CD1c-positive myeloid dendritic cell (primary cell): ENCODE measurements at regions not wholly inside any gene's neighbourhood (a gene's known extent, or its start where the extent isn't known, plus 50 kb on each side); places are given as distances from the start of the nearest gene placed in this dataset.

Experiments
- DNase-seq: peaks from one replicate; pipeline ENCODE4 v3.0.0-alpha.2; 2016; ENCODE audit errors: extremely low spot score

DNA sequence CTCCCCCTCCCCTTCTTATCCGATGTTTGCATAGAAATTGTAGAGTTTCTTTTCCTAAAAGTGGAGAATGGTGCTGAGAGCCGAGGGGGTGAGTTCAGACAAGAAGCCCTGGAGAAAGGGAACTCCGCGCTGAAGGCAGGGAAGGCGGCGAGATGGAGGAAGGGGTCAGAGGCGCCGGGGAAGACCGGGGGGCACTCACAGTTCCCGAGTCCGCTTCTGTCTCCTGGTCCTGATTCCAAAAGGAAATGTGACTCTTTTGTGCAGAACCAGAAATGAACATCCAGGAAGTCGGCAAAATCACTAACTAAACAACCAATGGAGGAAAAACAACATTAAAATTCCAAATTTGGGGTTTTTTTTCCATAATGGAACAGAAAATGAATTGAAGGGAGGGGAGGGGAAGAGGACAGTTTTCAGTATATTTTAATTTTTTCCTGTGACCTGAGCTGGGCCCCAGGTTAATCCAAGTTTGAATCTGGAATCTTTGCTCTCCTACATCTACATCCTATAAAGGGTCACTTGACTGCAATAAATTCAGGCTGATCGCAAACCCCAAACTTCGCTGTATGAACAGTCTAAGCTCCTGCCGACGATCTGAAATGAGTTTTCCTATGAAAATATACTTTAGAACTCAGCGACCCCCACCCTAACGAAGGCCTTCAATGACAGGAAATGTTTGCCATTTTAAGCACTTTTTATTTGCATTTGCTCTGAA, 252.3 kb downstream of the C16orf95 start:
- no peak for DNase-seq

GRCh38 chr16:87065446-87066132, 251.6 kb downstream of the C16orf95 start:
- no peak for DNase-seq

DNA sequence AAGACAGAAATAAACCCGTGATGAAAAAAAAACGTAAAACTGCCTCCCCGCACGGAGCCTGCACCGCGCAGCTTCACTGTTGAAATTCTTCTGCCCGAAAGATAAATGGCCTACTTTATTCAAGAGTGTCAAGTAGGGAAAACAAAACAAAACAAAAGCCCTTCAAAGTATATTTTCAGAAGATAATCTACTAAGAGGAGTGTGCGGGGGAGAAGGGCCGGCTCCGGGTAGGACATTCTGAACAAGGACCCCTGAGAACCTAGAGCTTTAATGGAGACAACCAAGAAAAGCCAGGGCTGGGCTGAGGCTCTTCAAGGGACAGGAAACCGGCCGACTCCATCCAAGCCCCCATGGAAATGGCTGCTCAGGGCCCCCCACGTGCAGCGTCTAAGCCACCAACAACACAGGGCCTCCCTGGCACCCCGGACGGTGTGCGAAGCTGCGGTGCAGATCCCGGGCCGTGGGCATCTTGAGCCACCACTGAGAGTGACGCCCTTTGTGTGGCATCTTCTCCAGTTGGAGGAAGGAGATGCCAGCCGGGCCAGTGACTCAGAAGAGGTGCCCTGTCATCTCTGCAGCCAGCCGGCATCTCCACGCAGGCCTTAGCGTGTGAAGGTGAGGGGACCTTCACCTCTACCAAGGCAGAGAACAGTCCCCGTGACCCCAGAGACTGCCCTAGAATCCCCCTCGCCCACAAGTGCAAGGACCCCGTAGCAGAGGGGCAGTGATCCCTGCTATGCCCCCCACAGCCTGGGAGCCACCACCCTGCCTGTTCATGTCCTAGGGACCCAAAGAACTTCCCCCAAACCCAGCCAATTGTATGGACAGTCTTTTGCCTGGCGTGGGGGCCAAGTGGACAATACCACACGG, 250.8 kb downstream of the C16orf95 start:
- no peak for DNase-seq

GRCh38 chr16:87067003-87067556, 250.1 kb downstream of the C16orf95 start:
- DNase-seq = no peak

GRCh38 chr16:87067836-87068761, 249.1 kb downstream of the C16orf95 start:
- DNase-seq = no peak

DNA sequence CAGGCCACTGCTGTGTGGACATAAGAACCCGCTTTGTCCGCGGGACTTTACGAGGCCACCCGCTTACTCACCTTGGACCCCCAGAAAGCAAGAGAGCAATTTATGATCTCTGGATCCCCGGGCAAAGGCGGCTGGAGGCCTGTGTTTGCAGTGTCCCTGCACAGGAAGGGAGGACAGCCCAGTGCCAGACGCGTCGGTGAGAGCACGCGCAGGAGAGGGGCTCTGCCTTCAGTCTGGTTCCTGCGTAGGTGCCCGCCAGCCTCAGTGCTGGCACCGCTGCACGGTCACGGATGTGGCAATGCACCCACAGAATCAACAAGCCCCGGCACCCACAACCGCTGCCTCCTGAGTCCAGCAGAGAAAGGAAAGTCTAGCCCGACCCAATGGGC, 248.4 kb downstream of the C16orf95 start:
- DNase-seq = no peak

- DNase-seq = no peak
Observed at GRCh38 chr16:87070657-87071056, 246.5 kb downstream of the C16orf95 start.

- DNase-seq = no peak
Observed at GRCh38 chr16:87072101-87072500, 245.1 kb downstream of the C16orf95 start.

- no peak for DNase-seq
Observed at GRCh38 chr16:87074641-87075318, 242.4 kb downstream of the C16orf95 start.

DNA sequence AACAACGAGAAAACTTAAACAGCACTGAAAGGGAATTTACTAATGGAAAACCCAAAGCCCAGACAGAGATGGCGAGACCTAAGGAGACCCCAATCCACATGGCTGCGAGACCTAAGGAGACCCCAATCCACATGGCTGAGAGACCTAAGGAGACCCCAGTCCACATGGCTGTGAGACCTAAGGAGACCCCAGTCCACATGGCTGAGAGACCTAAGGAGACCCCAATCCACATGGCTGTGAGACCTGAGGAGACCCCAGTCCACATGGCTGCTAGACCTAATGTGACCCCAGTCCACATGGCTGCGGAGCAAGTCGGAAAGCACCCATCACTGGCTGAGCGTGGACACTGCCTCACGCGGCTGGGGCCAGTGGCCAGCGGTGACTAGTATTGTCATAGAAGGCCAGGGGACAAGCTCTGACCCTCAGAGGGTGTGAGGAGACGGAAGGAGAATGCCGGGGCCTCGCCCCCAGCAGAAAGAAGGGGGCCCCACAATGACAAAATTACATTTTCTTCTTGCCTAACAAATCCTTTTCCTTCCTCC, 241.8 kb downstream of the C16orf95 start:
- DNase-seq = no peak

- DNase-seq = no peak
Observed at GRCh38 chr16:87076331-87076949, 240.8 kb downstream of the C16orf95 start.

DNA sequence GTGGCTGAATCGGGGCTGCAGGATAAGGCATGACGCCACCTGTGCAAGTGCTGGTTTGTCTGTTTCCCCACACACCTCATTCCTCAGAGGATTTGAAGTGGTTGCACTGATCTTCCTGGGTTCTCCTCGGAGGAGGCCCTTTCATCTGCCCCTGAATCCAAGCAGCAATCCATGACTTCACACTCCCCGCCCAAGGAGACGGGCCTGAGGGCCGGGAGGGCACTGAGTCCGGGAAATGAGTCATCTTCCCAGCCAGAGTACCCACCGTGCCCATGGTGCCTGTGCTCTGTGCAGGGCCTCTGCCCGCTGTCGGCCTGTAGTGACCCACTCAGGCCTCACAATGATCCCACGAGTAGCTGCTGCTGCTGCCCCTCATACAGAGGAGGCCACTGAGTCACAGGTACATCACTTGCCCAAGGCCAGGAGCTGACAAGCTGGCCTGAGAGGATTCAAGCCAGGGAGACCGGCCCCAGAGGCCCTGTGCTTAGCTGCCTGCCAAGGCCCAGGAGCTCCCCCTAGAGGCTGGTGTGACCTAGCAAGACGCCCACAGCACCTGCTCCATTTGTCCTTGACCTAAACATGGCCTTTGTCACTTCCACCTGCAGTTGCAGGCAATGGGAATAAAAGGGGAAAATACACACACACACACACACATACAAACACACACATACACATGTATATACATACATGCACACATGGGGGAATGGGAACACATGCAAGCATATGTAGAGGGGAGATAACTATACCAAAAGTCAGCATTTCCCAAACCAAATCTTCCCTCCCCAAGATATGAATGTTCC, 240.0 kb downstream of the C16orf95 start:
- peak; percentile 58 for DNase-seq

GRCh38 chr16:87077750-87078127, 239.5 kb downstream of the C16orf95 start:
- no peak for DNase-seq

DNA sequence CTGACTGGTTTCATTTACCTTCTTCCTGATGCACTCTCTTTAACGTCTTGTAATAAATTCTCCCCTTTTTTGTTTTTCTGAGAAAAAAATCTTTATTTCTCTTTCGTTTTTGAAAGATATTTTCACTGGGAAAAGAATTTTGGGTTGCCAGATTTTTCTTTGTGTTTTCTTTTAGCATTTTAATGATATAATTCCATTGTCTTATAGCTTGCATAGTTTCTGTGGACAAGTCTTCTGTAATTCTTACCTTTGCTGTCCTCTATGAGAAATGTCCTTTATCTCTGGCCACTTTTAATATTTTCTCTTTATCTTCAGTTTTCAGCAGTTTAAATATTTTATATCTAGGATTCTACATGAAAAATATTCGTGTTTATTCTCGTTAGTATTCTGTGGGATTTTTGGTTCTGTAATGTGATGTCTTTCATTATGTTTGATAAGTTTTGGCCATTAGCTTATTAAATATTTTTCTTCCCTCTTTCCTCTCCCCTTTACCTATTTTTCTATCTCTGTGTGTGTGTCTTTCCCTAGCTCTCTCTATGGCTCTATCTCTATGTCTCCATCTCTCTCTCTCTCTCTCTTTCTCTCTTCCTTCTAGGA, 236.5 kb downstream of the C16orf95 start:
- DNase-seq = no peak

DNA sequence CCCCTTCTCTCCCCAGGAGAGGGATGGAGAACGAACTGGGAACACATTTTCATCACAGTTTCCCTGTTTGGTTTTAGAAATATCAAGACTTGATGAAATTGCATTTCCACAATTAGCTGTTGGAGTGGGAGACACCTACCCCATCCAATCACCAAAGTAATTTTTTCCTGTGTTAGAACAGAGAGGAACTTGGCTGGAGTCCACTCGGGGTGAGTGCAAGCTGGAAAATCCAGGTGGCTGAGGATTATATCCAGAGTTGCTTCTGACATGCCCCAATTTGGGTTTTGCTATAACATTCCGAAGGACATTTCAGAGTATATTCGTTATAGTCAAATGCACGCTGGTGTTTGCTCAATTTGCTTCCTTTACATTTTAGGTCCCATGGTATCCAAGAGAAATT, 231.8 kb downstream of the C16orf95 start:
- DNase-seq = no peak

DNA sequence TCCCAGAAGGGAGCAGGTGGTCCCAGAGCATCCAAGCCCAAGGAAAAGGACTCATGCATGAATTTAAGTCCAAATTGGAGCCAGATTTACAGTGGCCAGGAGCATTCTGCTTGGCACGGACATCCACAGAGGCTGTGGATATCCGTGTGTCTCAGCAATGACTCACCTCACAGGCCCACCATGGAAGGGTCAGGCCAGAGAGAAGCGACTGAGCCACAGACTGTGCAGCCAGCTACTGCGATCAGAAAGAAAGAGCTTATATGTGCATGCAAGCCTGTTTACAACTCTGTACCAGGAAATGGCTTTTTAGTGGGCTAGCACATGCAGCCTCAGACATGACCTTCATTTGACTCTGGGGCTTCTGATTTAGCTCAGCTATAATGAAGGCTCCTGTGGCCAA, 231.0 kb downstream of the C16orf95 start:
- no peak for DNase-seq

GRCh38 chr16:87086575-87086974, 230.6 kb downstream of the C16orf95 start:
- no peak for DNase-seq

DNA sequence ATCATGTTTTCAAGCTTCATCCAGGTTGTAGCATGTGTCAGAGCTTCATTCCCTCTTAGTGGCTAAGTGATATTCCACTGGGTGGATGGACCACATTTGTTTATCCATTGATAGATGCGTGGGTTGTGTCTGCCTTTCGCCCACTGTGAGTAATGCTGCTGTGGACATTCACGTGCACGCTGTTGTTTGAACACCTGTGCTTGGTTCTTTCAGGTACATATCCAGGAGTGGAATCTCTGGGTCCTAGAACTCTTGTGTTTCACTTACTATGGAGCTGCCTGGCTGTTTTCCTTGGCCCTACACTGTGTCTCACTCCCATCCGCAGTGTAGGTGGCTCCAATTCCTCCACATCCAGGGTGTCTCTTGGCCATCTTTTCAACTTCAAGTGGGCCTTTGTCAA, 224.2 kb downstream of the C16orf95 start:
- DNase-seq = no peak
